Fibroblast of skin of right quadriceps (primary cell): ENCODE measurements at regions not wholly inside any gene's neighbourhood (a gene's known extent, or its start where the extent isn't known, plus 50 kb on each side); places are given as distances from the start of the nearest gene placed in this dataset.
"Not testable (repeated sequence)": the region's sequence is repeated elsewhere in the genome, so short reads cannot be mapped to it uniquely, and the experiment has no call there.

Experiments
- DNase-seq: peaks from one replicate; pipeline ENCODE4 v3.0.0-alpha.2; 2013

GRCh38 chr3:135412475-135412874 is 553.1 kb upstream of the PPP2R3A start:
- no peak for DNase-seq

DNA sequence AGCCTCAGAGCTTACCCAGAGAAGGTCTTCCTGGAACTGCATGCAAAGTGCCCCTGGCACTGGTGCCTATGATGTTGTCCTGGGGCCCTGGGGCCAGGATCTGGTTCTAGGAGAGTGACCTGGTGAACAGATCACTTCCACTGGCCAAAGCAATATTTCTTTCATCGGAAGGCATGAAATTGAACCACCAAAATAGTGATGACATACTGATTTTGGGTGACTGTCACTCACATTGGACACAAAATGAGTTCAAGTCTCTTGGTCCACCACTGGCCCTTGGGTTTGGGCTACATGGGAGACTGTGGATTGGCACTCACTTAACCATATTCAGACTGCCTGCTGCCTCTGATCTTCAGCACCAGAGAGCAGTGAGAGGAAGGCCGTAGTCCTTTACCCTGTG is 549.3 kb upstream of the PPP2R3A start:
- DNase-seq = no peak

DNA sequence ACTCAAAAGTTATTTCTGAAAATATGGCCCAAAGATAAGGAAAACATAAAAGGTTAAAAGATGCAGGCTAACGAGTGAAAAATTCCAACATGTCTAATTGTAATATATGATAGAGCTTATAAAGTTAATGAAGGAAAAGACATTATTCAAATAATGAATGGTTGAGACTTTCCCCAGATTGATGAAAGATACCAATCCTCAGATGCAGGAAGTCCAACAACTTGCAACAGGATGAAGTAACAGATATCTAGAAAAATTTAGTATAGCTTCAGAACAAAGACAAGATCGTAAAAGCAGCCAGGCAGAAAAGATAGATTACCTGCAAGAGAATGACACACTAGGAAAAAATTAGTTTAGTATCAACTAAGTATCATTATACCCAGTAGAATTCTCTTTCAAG is 546.4 kb upstream of the PPP2R3A start:
- DNase-seq = no peak

DNA sequence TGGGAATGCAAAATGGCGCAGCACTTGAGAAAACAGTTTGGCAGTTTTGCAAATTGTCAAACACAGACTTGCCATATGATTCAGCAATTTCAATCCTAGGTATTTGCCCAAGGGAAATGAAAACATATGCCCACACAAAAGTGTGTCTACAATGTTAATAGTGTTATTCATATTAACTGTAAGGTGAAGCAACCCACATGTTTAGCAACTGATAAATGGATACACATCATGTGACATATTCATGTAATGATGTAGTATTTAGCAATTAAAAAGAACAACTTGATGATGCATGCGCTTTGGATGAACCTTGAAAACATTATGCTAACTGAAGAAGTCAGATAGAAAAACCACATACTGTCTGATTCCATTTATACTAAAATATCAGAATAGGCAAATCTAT is 539.0 kb upstream of the PPP2R3A start:
- no peak for DNase-seq

GRCh38 chr3:135432402-135432801 is 533.1 kb upstream of the PPP2R3A start:
- DNase-seq = no peak

GRCh38 chr3:135438889-135439597 is 526.5 kb upstream of the PPP2R3A start:
- DNase-seq = not testable (repeated sequence)

DNA sequence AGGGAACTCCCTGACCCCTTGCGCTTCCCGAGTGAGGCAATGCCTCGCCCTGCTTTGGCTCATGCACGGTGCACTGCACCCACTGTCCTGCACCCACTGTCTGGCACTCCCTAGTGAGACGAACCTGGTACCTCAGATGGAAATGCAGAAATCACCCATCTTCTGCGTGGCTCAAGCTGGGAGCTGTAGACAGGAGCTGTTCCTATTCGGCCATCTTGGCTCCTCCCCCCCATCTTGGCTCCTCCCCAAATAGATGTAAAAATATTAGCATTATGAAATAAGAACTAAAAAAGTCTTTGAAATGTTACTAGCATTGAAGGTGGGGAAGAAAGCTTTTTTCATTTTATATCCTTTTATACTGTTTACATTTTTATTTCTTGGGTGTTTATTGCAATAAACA is 525.9 kb upstream of the PPP2R3A start:
- not testable (repeated sequence) for DNase-seq

- no peak for DNase-seq
These were observed 525.3 kb upstream of the PPP2R3A start for GRCh38 chr3:135440233-135440632.

- DNase-seq = no peak
These were observed 524.8 kb upstream of the PPP2R3A start for GRCh38 chr3:135440746-135441145.

DNA sequence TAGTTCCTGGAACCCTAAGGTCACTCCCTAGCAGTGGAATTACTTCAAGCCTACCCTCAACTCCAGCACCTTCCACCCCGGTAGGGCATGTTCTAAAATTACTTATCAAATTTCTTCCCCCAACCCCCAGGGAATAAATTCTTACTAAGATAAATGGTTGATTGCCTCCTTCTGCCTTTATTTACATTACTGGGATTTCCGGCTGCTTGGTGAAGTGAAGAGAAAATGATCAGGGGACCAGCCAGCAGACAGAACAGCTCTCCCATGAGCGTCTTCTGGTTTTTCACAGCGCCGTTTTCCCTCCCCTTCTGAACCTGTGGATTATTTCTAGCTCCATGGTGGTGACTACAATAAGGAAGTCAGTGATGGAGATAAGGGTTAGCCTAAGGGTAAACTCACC is 521.5 kb upstream of the PPP2R3A start:
- DNase-seq = no peak

- no peak for DNase-seq
These were observed 518.0 kb upstream of the PPP2R3A start for GRCh38 chr3:135447483-135447882.

- no peak for DNase-seq
These were observed 517.0 kb upstream of the PPP2R3A start for GRCh38 chr3:135448520-135448919.

DNA sequence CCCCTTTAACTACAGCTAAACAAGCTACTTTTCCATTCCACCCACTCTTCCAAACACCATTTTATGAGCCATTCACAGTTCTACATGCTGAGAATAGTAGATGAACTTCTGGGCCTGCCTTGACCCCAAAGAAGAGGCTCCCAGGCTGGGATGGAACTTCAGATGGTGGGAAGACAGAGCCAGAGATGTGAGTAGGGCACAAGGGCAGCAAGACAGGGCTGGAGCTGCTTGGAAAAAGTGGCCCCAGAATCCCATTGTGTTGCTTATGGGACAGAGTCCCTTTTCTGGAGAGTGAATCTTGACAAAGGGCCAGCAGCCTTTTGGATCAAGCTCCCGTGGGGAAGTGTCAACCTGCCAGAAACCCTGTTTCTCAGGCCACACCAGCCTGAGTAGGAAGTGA is 516.5 kb upstream of the PPP2R3A start:
- DNase-seq = no peak

DNA sequence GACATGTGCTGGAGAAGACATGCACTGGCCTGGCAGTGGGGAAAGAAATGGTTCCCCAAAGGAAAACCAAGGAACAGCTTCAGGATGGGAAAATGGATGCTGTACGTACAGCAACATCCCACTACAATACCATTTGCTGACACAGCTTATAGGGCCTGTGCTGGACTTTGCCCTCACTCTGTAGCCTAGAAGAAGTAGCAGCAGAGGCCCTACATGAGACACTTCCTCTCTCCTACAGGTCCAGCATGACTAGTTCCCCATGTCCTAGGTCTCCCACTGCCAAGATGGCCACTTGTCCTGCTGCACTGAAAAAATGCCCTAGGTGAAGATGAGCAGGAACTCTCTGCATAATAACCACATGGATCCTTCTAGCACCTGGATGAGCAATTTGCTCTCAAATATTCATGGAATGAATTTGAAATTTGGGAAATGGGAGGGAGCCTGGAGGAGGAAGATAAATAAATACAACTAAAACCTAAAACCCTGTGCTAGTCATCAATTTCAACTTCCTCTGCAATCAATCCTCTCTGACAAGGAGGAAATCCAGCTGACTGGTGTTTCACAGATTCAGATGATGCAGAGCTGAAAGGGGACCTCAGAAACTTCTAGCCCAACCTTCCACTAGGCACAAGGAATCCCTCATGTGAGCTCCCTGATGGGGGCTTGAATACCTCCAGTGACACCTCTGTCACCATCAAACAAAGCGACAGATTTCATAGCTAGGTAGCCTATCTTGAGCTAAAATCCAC is 514.3 kb upstream of the PPP2R3A start:
- no peak for DNase-seq

DNA sequence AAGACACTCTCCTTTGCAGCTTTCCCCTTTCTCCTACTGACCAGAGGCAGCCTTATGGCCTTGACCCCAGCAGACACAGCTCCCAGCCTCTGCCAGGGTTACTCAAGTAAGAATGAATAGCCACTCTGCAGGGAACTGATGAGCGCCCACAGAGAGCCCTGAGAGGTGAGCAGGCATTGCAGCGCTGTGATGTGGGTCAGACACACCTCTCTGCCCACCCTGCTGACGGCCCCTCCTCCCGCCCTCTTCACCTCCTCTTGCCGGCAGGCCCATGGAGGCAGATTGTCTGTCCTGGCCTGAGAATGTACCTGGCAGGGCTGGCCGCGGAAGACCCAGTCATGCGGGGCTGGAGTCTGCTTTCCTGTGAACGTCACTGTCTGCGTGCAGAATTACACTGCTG is 512.6 kb upstream of the PPP2R3A start:
- DNase-seq = no peak

DNA sequence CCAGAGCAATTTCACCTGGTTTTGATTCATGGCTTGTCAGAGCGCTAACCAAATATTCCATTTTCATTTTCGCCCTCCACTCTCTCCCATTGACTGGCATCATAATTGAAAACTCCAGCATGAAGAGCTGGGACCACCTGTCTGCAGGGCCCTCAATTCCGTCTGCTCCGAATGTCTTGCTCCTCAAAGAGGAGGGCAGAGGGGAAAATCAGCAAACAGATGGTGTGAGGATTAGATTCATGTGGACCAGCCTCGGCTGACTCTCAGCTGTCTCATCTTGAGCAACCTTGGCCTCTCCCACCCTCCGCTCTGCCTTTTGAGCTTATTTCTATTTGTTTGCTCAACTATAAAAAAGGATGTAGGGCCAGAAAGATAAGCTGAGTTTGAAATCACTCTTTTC is 512.2 kb upstream of the PPP2R3A start:
- DNase-seq = no peak

DNA sequence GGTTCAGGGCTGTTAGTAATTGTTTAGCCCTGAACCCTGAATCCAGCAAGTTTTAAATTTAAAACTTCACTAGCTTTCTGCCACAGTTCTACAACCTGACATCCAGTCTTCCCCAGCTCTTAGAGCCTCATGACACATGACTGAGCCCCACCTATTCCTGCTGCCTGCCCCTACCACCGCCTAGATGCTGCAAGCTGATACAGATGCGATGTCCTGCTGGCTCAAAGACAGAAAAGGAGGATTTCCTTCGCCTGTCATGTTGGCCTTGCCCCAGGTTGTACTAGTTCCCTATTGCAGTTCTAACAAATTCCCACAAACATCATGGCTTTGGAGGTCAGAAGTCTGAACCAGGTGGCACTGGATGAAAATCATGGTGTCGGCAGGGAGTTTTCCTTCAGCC is 510.6 kb upstream of the PPP2R3A start:
- DNase-seq = no peak

DNA sequence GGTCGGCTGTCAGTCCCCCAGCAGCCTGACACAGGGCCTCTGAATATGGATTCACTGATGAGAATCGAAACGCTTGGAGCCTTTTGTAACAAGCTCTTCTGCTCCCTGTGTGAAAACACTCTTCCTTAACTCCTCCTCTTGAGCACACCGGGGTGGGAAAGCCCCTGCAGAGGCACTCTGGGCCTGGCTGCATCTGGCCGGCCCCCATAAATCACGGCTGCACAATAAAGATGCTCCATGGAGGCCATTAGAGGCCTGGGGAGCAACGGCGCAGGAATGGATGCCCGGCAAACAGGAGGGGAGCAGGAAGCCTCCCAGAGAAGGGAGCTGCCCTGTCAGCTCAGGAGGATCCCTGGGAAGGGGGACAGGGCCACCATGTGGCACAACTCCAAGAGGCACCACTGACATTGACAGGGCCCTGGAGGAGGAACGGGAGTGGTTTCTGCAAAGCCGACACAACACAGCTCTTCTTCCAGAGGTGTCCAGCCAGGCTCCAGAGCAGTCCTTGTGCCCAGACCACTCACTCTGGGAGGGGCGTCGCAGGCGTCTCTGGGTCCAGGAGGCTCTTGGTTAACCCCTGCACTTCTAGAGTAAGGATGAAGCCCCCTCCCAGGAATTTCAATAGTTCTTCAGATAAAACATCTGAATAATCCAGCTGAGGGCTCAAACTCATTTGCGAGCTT is 509.3 kb upstream of the PPP2R3A start:
- no peak for DNase-seq

- DNase-seq = no peak
These were observed 506.8 kb upstream of the PPP2R3A start for GRCh38 chr3:135458541-135459322.

DNA sequence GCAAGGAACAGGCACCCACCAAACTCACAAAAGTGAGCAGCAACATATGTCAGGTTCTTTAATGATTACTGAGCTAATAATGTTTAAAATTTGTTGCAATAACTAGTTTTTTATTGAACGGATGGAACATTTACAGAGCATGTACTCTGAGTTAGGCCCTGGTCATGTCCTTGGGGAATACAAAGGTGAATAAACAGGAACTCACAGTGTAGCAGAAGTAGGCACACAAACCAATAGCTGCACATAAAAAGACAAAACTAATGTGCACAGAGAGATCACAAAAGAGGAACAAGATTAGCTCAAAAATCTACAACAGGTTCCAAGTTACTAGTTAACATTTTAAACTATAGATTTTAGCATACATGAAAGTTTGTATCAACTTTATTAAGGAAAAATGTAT is 505.3 kb upstream of the PPP2R3A start:
- no peak for DNase-seq

GRCh38 chr3:135471911-135472310 is 493.6 kb upstream of the PPP2R3A start:
- no peak for DNase-seq

DNA sequence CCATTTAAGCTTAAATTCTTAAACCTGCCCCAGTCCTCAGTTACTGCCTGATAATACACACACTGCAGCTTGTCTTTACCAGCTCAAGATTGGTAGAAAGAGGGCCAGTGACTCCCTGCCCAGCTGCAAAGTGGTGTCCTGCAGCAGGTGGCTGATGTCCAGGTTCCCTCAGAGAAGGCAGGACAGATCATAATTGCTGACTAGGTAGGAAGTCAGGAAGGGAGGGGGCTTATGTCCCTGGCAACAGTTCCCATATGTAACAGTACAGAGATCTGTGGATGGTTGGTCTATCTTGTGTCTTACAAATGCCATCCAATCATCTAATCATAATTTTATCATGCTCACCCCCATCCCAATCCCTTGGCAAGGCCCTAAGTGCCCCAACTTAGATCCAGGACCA is 492.1 kb upstream of the PPP2R3A start:
- DNase-seq = no peak

- no peak for DNase-seq
These were observed 478.3 kb upstream of the PPP2R3A start for GRCh38 chr3:135487261-135487660.
